T-helper 2 cell treated with Interferon-gamma antibody and Interleukin-4, amounts not matched to agents 5 μg/mL and 100 μg/mL, for 36 hours (primary cell): ENCODE measurements at regions not wholly inside any gene's neighbourhood (a gene's known extent, or its start where the extent isn't known, plus 50 kb on each side); places are given as distances from the start of the nearest gene placed in this dataset.

Experiments
- DNase-seq: peaks from one replicate; pipeline ENCODE4 v3.0.0; 2021; ENCODE audit warnings: low spot score
- H3K27ac Mint-ChIP-seq: one replicate; pipeline ENCODE4 v1.8.0; 2021; ENCODE audit warnings: mild to moderate bottlenecking, mixed read lengths
- H3K27me3 Mint-ChIP-seq: one replicate; pipeline ENCODE4 v1.8.0; 2021; ENCODE audit warnings: low read depth, mixed read lengths
- H3K36me3 Mint-ChIP-seq: one replicate; pipeline ENCODE4 v1.8.0; 2021; ENCODE audit warnings: low read depth, mixed read lengths
- H3K4me1 Mint-ChIP-seq: one replicate; pipeline ENCODE4 v1.8.0; 2021; ENCODE audit warnings: low read depth, mixed read lengths
- H3K4me3 Mint-ChIP-seq: one replicate; pipeline ENCODE4 v1.8.0; 2022; ENCODE audit warnings: mild to moderate bottlenecking, moderate library complexity, mixed read lengths
- H3K9me3 Mint-ChIP-seq: one replicate; pipeline ENCODE4 v1.8.0; 2021; ENCODE audit warnings: mixed read lengths

GRCh38 chr3:103699228-103699627 lies 1264.4 kb downstream of the ZPLD1 start:
- no peak overlapping the region for H3K27ac Mint-ChIP-seq
- DNase-seq: no peak
- H3K4me1 Mint-ChIP-seq: no peaks in the 10 kb centered on the region
- H3K27me3 Mint-ChIP-seq: no peaks in the 10 kb centered on the region
- no peak overlapping the region for H3K4me3 Mint-ChIP-seq
- no peaks in the 10 kb centered on the region for H3K36me3 Mint-ChIP-seq
- no peaks in the 10 kb centered on the region for H3K9me3 Mint-ChIP-seq

- Mint-ChIP-seq H3K9me3 (no peaks in the 10 kb centered on the region), H3K36me3 (no peaks in the 10 kb centered on the region), H3K27me3 (no peaks in the 10 kb centered on the region), H3K27ac (no peak overlapping the region), H3K4me1 (no peaks in the 10 kb centered on the region), H3K4me3 (no peak overlapping the region)
- DNase-seq: no peak
Observed at GRCh38 chr3:103705641-103706040, 1270.8 kb downstream of the ZPLD1 start.

DNA sequence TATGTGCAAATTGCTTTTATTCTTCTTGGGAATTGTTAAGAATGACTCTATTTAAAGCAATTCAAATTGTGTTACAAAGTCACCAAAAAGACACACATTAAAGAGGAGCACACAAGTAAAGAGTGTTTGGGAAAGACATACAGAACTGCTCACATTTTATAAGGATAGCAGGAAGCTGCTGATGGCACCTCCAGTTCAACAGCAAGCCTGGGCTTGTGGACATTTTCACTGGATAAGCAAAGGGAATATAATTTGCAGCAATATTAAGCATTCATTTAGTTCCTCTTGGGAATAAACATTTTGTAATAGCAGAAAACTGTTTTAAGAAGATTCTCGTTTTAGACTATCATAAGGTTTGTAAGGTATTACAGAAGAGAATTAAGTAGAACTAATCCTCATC lies 1271.9 kb downstream of the ZPLD1 start:
- no peak for DNase-seq
- Mint-ChIP-seq H3K27ac (no peak overlapping the region), H3K4me1 (no peaks in the 10 kb centered on the region), H3K9me3 (peaks cover 2% of the 10 kb centered on the region), H3K27me3 (no peaks in the 10 kb centered on the region), H3K4me3 (no peak overlapping the region), H3K36me3 (no peaks in the 10 kb centered on the region)

- Mint-ChIP-seq H3K4me3 (no peak overlapping the region), H3K9me3 (peaks cover 13% of the 10 kb centered on the region), H3K4me1 (no peaks in the 10 kb centered on the region), H3K27ac (no peak overlapping the region), H3K27me3 (no peaks in the 10 kb centered on the region), H3K36me3 (no peaks in the 10 kb centered on the region)
- no peak for DNase-seq
Observed at GRCh38 chr3:103711670-103712069, 1276.9 kb downstream of the ZPLD1 start.

- H3K4me3 Mint-ChIP-seq: no peak overlapping the region
- no peaks in the 10 kb centered on the region for H3K27me3 Mint-ChIP-seq
- H3K27ac Mint-ChIP-seq: no peak overlapping the region
- no peaks in the 10 kb centered on the region for H3K36me3 Mint-ChIP-seq
- no peak for DNase-seq
- H3K4me1 Mint-ChIP-seq: no peaks in the 10 kb centered on the region
- H3K9me3 Mint-ChIP-seq: peaks cover 15% of the 10 kb centered on the region
Observed at GRCh38 chr3:103712320-103713008, 1277.6 kb downstream of the ZPLD1 start.

DNA sequence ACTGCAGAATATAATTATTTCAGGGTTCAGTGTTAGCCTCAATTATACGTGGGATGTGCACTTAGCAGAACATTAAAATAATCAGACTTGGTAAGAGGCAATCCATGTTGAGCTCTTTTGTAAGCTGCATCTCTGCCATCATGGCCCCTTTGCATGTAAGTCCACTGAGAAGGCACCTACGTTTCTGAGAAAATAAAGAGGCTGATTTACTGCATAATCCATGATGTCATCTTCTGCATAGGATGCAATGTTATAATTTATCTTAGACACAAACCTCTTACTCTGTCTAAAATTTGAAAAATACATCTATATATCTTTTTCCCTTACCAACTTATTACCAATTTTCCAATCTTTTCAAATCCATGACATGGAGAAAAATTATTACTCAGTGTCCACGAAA lies 1294.7 kb downstream of the ZPLD1 start:
- H3K4me3 Mint-ChIP-seq: no peak overlapping the region
- H3K27me3 Mint-ChIP-seq: no peaks in the 10 kb centered on the region
- no peak overlapping the region for H3K27ac Mint-ChIP-seq
- no peak for DNase-seq
- H3K9me3 Mint-ChIP-seq: peaks cover 8% of the 10 kb centered on the region
- no peaks in the 10 kb centered on the region for H3K4me1 Mint-ChIP-seq
- no peaks in the 10 kb centered on the region for H3K36me3 Mint-ChIP-seq

- Mint-ChIP-seq H3K27ac (no peak overlapping the region), H3K27me3 (no peaks in the 10 kb centered on the region)
Observed at GRCh38 chr3:103730744-103731143, 1295.9 kb downstream of the ZPLD1 start.

DNA sequence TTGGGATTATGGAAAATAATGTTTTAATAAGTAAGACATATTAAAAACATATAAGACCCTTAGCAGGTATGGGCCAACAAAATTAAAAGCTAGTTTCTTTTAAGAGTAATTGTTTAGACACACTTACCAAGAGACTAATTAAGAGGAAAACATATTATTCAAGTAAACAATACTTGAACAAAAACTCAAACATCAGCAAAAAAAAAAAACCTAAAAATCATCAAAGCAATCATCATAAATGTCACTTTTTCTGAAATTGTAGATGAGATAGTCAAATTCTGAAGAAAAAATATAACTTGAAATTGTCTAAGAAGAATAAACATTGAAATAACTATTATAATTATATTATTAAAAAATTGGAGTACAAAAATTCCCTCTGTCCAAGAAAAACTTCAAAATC lies 1318.2 kb downstream of the ZPLD1 start:
- DNase-seq: no peak
- no peaks in the 10 kb centered on the region for H3K27me3 Mint-ChIP-seq
- H3K4me3 Mint-ChIP-seq: no peak overlapping the region
- no peaks in the 10 kb centered on the region for H3K4me1 Mint-ChIP-seq
- H3K36me3 Mint-ChIP-seq: no peaks in the 10 kb centered on the region
- H3K9me3 Mint-ChIP-seq: peaks cover 8% of the 10 kb centered on the region
- H3K27ac Mint-ChIP-seq: no peak overlapping the region

More at GRCh38 chr3:103730744-103731143, 1295.9 kb downstream of the ZPLD1 start:
- Mint-ChIP-seq H3K9me3 (peaks cover 14% of the 10 kb centered on the region), H3K4me3 (no peak overlapping the region), H3K4me1 (no peaks in the 10 kb centered on the region), H3K36me3 (no peaks in the 10 kb centered on the region)
- no peak for DNase-seq

- Mint-ChIP-seq H3K4me1 (no peaks in the 10 kb centered on the region), H3K9me3 (peaks cover 18% of the 10 kb centered on the region), H3K27me3 (no peaks in the 10 kb centered on the region), H3K36me3 (no peaks in the 10 kb centered on the region), H3K4me3 (no peak overlapping the region), H3K27ac (no peak overlapping the region)
- DNase-seq: no peak
Observed at GRCh38 chr3:103767635-103768034, 1332.8 kb downstream of the ZPLD1 start.

DNA sequence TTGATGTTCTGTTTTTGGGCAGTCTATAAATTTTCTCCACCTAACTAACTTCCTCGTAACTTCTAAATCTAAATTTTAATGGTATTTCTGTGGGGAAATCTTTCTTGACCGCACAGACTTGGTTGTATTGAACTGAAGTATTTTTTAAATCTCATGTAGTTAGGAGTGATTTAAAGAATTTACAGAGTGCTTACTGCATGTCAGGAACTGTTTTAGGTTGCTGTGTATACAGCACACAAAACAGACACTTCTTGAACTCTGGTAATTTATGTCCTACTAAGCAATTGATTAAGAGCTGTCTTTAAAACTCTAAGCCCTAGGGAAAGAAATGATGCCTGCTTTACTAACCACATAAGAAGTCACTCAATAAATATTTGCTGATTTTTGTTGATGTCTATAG lies 1350.2 kb downstream of the ZPLD1 start:
- Mint-ChIP-seq H3K27ac (no peak overlapping the region), H3K9me3 (no peaks in the 10 kb centered on the region), H3K4me3 (no peak overlapping the region), H3K4me1 (no peaks in the 10 kb centered on the region), H3K36me3 (no peaks in the 10 kb centered on the region), H3K27me3 (no peaks in the 10 kb centered on the region)
- no peak for DNase-seq

DNA sequence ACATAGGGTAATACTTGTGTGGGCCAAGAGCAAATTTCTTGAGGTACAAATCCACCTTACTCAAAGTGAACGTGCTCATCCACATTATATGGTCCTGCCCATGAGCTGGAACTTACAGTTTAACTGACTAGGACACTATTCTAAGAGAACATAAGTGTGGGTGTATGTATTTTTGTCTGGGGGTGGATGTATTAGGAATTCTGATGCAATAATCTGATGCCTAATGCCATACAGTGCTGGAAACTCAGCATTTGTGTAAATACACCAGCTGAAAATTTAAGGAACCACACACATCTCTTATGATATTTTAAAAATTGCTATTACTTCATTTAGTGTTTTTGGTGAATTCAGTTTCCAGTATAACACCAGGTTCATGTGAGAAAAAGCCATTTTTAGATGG lies 1350.7 kb downstream of the ZPLD1 start:
- H3K4me1 Mint-ChIP-seq: no peaks in the 10 kb centered on the region

DNA sequence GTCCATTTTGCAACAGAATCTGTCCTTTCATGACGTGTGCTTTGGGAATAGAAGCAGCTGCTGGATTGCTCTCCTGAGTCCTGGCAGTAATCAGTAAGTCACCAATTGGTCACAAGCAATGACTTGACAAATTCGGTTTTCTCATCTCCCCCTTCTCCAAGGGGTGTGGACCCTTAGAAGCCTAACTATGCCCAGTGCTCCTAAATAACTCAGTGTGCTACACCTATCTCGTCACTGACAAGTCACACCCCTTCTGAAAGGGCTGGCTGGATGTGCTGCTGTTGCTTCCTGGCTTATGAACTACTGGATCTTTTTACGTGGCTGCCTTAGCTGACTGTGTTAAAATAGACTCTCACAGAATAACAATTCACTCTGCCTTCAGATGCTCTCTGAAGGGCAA lies 1351.5 kb downstream of the ZPLD1 start:
- Mint-ChIP-seq H3K4me1 (no peaks in the 10 kb centered on the region), H3K36me3 (no peaks in the 10 kb centered on the region), H3K4me3 (no peak overlapping the region), H3K27me3 (no peaks in the 10 kb centered on the region), H3K9me3 (no peaks in the 10 kb centered on the region), H3K27ac (no peak overlapping the region)
- no peak for DNase-seq

More for the DNA sequence above, 1350.7 kb downstream of the ZPLD1 start:
- no peak overlapping the region for H3K27ac Mint-ChIP-seq
- H3K9me3 Mint-ChIP-seq: no peaks in the 10 kb centered on the region
- H3K27me3 Mint-ChIP-seq: no peaks in the 10 kb centered on the region
- no peak overlapping the region for H3K4me3 Mint-ChIP-seq
- DNase-seq: no peak
- H3K36me3 Mint-ChIP-seq: no peaks in the 10 kb centered on the region

GRCh38 chr3:103787164-103787871 lies 1352.5 kb downstream of the ZPLD1 start:
- no peaks in the 10 kb centered on the region for H3K4me1 Mint-ChIP-seq
- no peak for DNase-seq
- no peaks in the 10 kb centered on the region for H3K36me3 Mint-ChIP-seq
- H3K27ac Mint-ChIP-seq: no peak overlapping the region
- H3K27me3 Mint-ChIP-seq: no peaks in the 10 kb centered on the region
- no peak overlapping the region for H3K4me3 Mint-ChIP-seq
- H3K9me3 Mint-ChIP-seq: no peaks in the 10 kb centered on the region

- no peaks in the 10 kb centered on the region for H3K4me1 Mint-ChIP-seq
- no peak overlapping the region for H3K27ac Mint-ChIP-seq
- no peak for DNase-seq
- no peaks in the 10 kb centered on the region for H3K27me3 Mint-ChIP-seq
- H3K9me3 Mint-ChIP-seq: no peaks in the 10 kb centered on the region
- H3K36me3 Mint-ChIP-seq: no peaks in the 10 kb centered on the region
- no peak overlapping the region for H3K4me3 Mint-ChIP-seq
Observed at GRCh38 chr3:103787879-103788278, 1353.1 kb downstream of the ZPLD1 start.
